Stimulated activated CD4-positive, alpha-beta T cell treated with anti-CD3 and anti-CD28 coated beads, Interleukin-15, amount 100 ng/mL, for 24 hours (primary cell): ENCODE measurements at regions not wholly inside any gene's neighbourhood (a gene's known extent, or its start where the extent isn't known, plus 50 kb on each side); places are given as distances from the start of the nearest gene placed in this dataset.
"Not testable (repeated sequence)": the region's sequence is repeated elsewhere in the genome, so short reads cannot be mapped to it uniquely, and the experiment has no call there.

Source experiments
- DNase-seq: peaks from one replicate; pipeline ENCODE4 v3.0.0-alpha.2; 2020

- no peak for DNase-seq
These were observed 90.2 kb upstream of the BCAR3 start for GRCh38 chr1:93771843-93772242.

- no peak for DNase-seq
These were observed 89.0 kb upstream of the BCAR3 start for GRCh38 chr1:93770640-93771039.

- DNase-seq, result no peak
These were observed 88.1 kb upstream of the BCAR3 start for GRCh38 chr1:93769777-93770176.

- no peak for DNase-seq
These were observed 86.8 kb upstream of the BCAR3 start for GRCh38 chr1:93768380-93768863.

- DNase-seq, result no peak
These were observed 84.8 kb upstream of the BCAR3 start for GRCh38 chr1:93766451-93766850.

- no peak for DNase-seq
These were observed 83.5 kb upstream of the BCAR3 start for GRCh38 chr1:93765099-93765498.

- no peak for DNase-seq
These were observed 82.7 kb upstream of the BCAR3 start for GRCh38 chr1:93764366-93764750.

GRCh38 chr1:93763704-93764365 lies 82.2 kb upstream of the BCAR3 start:
- no peak for DNase-seq

- DNase-seq, result peak; percentile 20
These were observed 77.3 kb upstream of the BCAR3 start for GRCh38 chr1:93758842-93759515.

GRCh38 chr1:93757256-93758036 lies 75.8 kb upstream of the BCAR3 start:
- no peak for DNase-seq

GRCh38 chr1:93756657-93757056 lies 75.0 kb upstream of the BCAR3 start:
- no peak for DNase-seq

GRCh38 chr1:93755251-93755715 lies 73.6 kb upstream of the BCAR3 start:
- DNase-seq, result not testable (repeated sequence)

GRCh38 chr1:93753791-93754763 lies 72.4 kb upstream of the BCAR3 start:
- no peak for DNase-seq

- no peak for DNase-seq
These were observed 70.0 kb upstream of the BCAR3 start for GRCh38 chr1:93751377-93752250.

GRCh38 chr1:93750955-93751354 lies 69.3 kb upstream of the BCAR3 start:
- no peak for DNase-seq

- DNase-seq, result no peak
These were observed 68.3 kb upstream of the BCAR3 start for GRCh38 chr1:93749894-93750301.

- no peak for DNase-seq
These were observed 67.8 kb upstream of the BCAR3 start for GRCh38 chr1:93749487-93749886.

GRCh38 chr1:93746021-93746812 lies 64.6 kb upstream of the BCAR3 start:
- DNase-seq, result no peak

GRCh38 chr1:93744299-93744988 lies 62.8 kb upstream of the BCAR3 start:
- DNase-seq, result no peak

GRCh38 chr1:93743465-93743864 lies 61.8 kb upstream of the BCAR3 start:
- DNase-seq, result no peak
